Mesendoderm (in vitro differentiated cells): ENCODE measurements at regions not wholly inside any gene's neighbourhood (a gene's known extent, or its start where the extent isn't known, plus 50 kb on each side); places are given as distances from the start of the nearest gene placed in this dataset.

Source experiments
- DNase-seq: peaks from one replicate; pipeline ENCODE4 v3.0.0; 2013
- H2AK5ac ChIP-seq: 2 replicates; pipeline ENCODE4 v1.6.1; 2013; ENCODE audit warnings: low read length, inconsistent platforms
- H2BK120ac ChIP-seq: 2 replicates; pipeline ENCODE4 v1.6.1; 2013; ENCODE audit warnings: low read depth, mild to moderate bottlenecking, low read length, moderate library complexity, mixed read lengths
- H2BK15ac ChIP-seq: replicated peaks from 2 replicates; pipeline ENCODE4 v1.6.1; 2013; ENCODE audit warnings: low read depth, mild to moderate bottlenecking, moderate library complexity
- H2BK5ac ChIP-seq: 2 replicates; pipeline ENCODE4 v1.6.1; 2013; ENCODE audit warnings: low read length, inconsistent platforms
- H3K18ac ChIP-seq: 2 replicates; pipeline ENCODE4 v1.6.1; 2013; ENCODE audit warnings: mild to moderate bottlenecking, low read length, mixed read lengths
- H3K23ac ChIP-seq: one replicate; pipeline ENCODE4 v1.6.1; 2013; ENCODE audit warnings: low read length
- H3K27ac ChIP-seq: 2 replicates; pipeline ENCODE4 v1.5.1; 2013; ENCODE audit warnings: low read depth, mild to moderate bottlenecking, inconsistent platforms, low read length, moderate library complexity
- H3K27me3 ChIP-seq: 2 replicates; pipeline ENCODE4 v1.6.1; 2013; ENCODE audit warnings: low read length, control low read depth, mild to moderate bottlenecking, inconsistent platforms; ENCODE audit not compliant: insufficient read depth, poor library complexity
- H3K36me3 ChIP-seq: 2 replicates; pipeline ENCODE4 v1.6.1; 2013; ENCODE audit warnings: low read length, inconsistent platforms; ENCODE audit not compliant: control insufficient read depth, insufficient read depth
- H3K4ac ChIP-seq: one replicate; pipeline ENCODE4 v1.6.1; 2013; ENCODE audit warnings: low read depth, mild to moderate bottlenecking, low read length, moderate library complexity
- H3K4me1 ChIP-seq: 2 replicates; pipeline ENCODE4 v1.6.1; 2013; ENCODE audit warnings: low read depth, low read length, inconsistent platforms; ENCODE audit not compliant: control insufficient read depth
- H3K4me2 ChIP-seq: 2 replicates; pipeline ENCODE4 v1.6.1; 2013; ENCODE audit warnings: low read length
- H3K4me3 ChIP-seq: 2 replicates; pipeline ENCODE4 v1.5.1; 2013; ENCODE audit warnings: mild to moderate bottlenecking, low read length
- H3K56ac ChIP-seq: one replicate; pipeline ENCODE4 v1.6.1; 2013; ENCODE audit warnings: low read length
- H3K79me1 ChIP-seq: 2 replicates; pipeline ENCODE4 v1.6.1; 2013; ENCODE audit warnings: low read length, inconsistent platforms
- H3K79me2 ChIP-seq: 2 replicates; pipeline ENCODE4 v1.6.1; 2013; ENCODE audit warnings: mild to moderate bottlenecking, low read length; ENCODE audit not compliant: control insufficient read depth, insufficient read depth
- H3K9ac ChIP-seq: 2 replicates; pipeline ENCODE4 v1.6.1; 2013; ENCODE audit warnings: low read length, inconsistent platforms
- H4K5ac ChIP-seq: one replicate; pipeline ENCODE4 v1.6.1; 2013; ENCODE audit warnings: low read length
- H4K8ac ChIP-seq: one replicate; pipeline ENCODE4 v1.6.1; 2013; ENCODE audit warnings: low read depth, mild to moderate bottlenecking, control low read depth, low read length, moderate library complexity
- WGBS: extraction: QIAGEN DNeasy Blood & Tissue Kit; methylation state at CpG from one replicate; pipeline ENCODE4 v1.1.7; 2013; ENCODE audit warnings: low lambda C conversion rate, missing lambda C conversion rate; ENCODE audit not compliant: insufficient coverage; ENCODE audit errors: extremely low coverage; 5-methylcytosine and 5-hydroxymethylcytosine counted together

DNA sequence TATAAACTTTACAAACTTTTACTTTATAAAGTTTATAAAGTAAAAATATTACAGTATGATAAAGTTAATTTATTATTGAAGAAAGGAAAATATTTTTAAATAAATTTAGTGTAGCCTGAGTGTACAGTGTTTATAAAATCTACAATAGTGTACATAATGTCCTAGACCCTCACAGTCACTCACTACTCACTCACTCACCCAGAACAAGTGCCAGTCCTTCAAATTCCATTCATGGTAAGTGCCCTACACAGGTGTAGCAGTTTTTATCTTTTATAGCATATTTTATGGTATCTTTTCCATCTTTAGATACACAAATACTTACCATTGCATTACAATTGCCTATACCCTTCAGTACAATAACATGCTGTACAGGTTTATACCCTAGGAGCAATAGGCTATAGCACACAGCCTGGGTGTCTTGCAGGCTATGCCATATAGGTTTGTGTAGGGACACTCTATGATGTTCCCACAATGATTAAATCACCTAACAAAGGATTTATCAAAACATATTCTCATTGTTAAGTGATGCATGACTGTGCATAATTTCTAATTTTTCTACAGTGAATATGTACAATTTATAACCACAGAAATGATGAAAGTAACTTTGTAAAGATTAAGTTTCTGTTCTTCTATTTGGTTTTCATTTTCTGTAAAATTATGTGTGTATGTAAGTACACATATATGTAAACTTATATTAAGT is 98.0 kb downstream of the SPRY2 start:
- H3K4ac ChIP-seq: no peak overlapping the region
- H3K9ac ChIP-seq: no peak overlapping the region
- DNase-seq: no peak
- H4K8ac ChIP-seq: no peak overlapping the region
- no peak overlapping the region for H3K18ac ChIP-seq
- H3K27ac ChIP-seq: no peak overlapping the region
- H3K79me2 ChIP-seq: no peaks in the 10 kb centered on the region
- no peak overlapping the region for H3K4me3 ChIP-seq
- no peak overlapping the region for H3K23ac ChIP-seq
- H3K56ac ChIP-seq: no peak overlapping the region
- no peak overlapping the region for H3K4me2 ChIP-seq
- H2BK120ac ChIP-seq: no peak overlapping the region
- H2BK15ac ChIP-seq: no peak overlapping the region
- H2BK5ac ChIP-seq: no peak overlapping the region
- no peaks in the 10 kb centered on the region for H3K27me3 ChIP-seq
- H3K4me1 ChIP-seq: no peaks in the 10 kb centered on the region
- H3K79me1 ChIP-seq: no peaks in the 10 kb centered on the region
- H3K36me3 ChIP-seq: no peaks in the 10 kb centered on the region
- H2AK5ac ChIP-seq: no peak overlapping the region
- H4K5ac ChIP-seq: no peak overlapping the region

- Histone ChIP-seq H3K79me1 (no peaks in the 10 kb centered on the region), H2BK120ac (no peak overlapping the region), H3K27me3 (no peaks in the 10 kb centered on the region), H2AK5ac (no peak overlapping the region), H3K4me2 (no peak overlapping the region), H3K18ac (no peak overlapping the region), H3K56ac (no peak overlapping the region), H3K27ac (no peak overlapping the region), H3K9ac (no peak overlapping the region), H3K79me2 (no peaks in the 10 kb centered on the region), H2BK15ac (no peak overlapping the region), H3K23ac (no peak overlapping the region), H3K36me3 (no peaks in the 10 kb centered on the region), H4K8ac (no peak overlapping the region), H3K4me3 (no peak overlapping the region), H3K4ac (no peak overlapping the region), H4K5ac (no peak overlapping the region), H2BK5ac (no peak overlapping the region), H3K4me1 (no peaks in the 10 kb centered on the region)
- DNase-seq: no peak
- WGBS: no CpG with 5 or more reads among the region's 3 CpGs
Observed at GRCh38 chr13:80239571-80240255, 101.2 kb downstream of the SPRY2 start.

GRCh38 chr13:80239116-80239515 is 101.8 kb downstream of the SPRY2 start:
- Histone ChIP-seq H2BK5ac (no peak overlapping the region), H3K79me2 (no peaks in the 10 kb centered on the region), H3K79me1 (no peaks in the 10 kb centered on the region), H3K18ac (peak overlapping the region; percentile 31), H3K4ac (no peak overlapping the region), H3K27ac (no peak overlapping the region), H3K4me2 (no peak overlapping the region), H3K27me3 (no peaks in the 10 kb centered on the region), H3K9ac (no peak overlapping the region), H3K4me3 (no peak overlapping the region), H4K8ac (no peak overlapping the region), H2AK5ac (no peak overlapping the region), H3K23ac (no peak overlapping the region), H3K36me3 (no peaks in the 10 kb centered on the region), H3K56ac (no peak overlapping the region), H2BK120ac (no peak overlapping the region), H4K5ac (no peak overlapping the region), H3K4me1 (no peaks in the 10 kb centered on the region), H2BK15ac (no peak overlapping the region)
- no peak for DNase-seq

GRCh38 chr13:80237646-80238045 is 103.3 kb downstream of the SPRY2 start:
- Histone ChIP-seq H3K27me3 (no peaks in the 10 kb centered on the region), H3K79me2 (no peaks in the 10 kb centered on the region), H3K56ac (no peak overlapping the region), H2AK5ac (no peak overlapping the region), H2BK5ac (no peak overlapping the region), H2BK120ac (no peak overlapping the region), H2BK15ac (no peak overlapping the region), H3K79me1 (no peaks in the 10 kb centered on the region), H3K4me3 (no peak overlapping the region), H3K36me3 (no peaks in the 10 kb centered on the region), H3K9ac (no peak overlapping the region), H3K4ac (no peak overlapping the region), H4K5ac (no peak overlapping the region), H3K27ac (no peak overlapping the region), H4K8ac (no peak overlapping the region), H3K4me1 (no peaks in the 10 kb centered on the region), H3K23ac (no peak overlapping the region), H3K18ac (no peak overlapping the region), H3K4me2 (no peak overlapping the region)
- DNase-seq: no peak

GRCh38 chr13:80235967-80236302 is 105.0 kb downstream of the SPRY2 start:
- H2AK5ac ChIP-seq: no peak overlapping the region
- H3K4me2 ChIP-seq: no peak overlapping the region
- no peak overlapping the region for H3K27ac ChIP-seq
- H3K36me3 ChIP-seq: no peaks in the 10 kb centered on the region
- no peak overlapping the region for H3K23ac ChIP-seq
- H3K27me3 ChIP-seq: no peaks in the 10 kb centered on the region
- H3K79me2 ChIP-seq: no peaks in the 10 kb centered on the region
- H4K5ac ChIP-seq: no peak overlapping the region
- no peak for DNase-seq
- H2BK15ac ChIP-seq: no peak overlapping the region
- H4K8ac ChIP-seq: no peak overlapping the region
- H3K9ac ChIP-seq: no peak overlapping the region
- no peak overlapping the region for H3K4me3 ChIP-seq
- H2BK120ac ChIP-seq: no peak overlapping the region
- no peaks in the 10 kb centered on the region for H3K79me1 ChIP-seq
- no peak overlapping the region for H2BK5ac ChIP-seq
- H3K4me1 ChIP-seq: no peaks in the 10 kb centered on the region
- H3K18ac ChIP-seq: no peak overlapping the region
- no CpG with 5 or more reads among the region's 4 CpGs for WGBS
- no peak overlapping the region for H3K56ac ChIP-seq
- no peak overlapping the region for H3K4ac ChIP-seq
